ENCODE measurements at regions not wholly inside any gene's neighbourhood (a gene's known extent, or its start where the extent isn't known, plus 50 kb on each side); places are given as distances from the start of the nearest gene placed in this dataset.

DNA sequence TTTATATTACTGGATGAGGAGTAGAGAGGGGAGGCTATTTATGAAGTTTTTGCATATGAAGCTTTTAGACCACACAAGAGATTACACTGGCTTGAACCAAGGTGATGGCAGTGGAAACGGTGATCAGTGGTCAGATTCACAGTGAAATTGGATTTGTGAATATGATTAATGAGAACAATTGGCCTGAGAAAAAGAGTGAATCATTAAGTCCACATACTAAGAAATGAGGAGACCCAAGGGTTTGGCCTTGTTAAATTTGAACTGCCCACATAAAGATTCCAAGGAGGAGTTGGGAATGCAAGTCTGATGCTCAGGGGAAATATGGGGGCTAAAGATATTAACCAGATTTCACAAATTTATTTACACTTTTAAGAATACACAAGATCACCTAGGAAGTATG is 155.3 kb upstream of the ADGRL3 start:
- TF ChIP-seq EZH2 (IDR thresholded peaks at IDR 0.05; ENCODE audit: low read depth, unreplicated experiment) (no peak), EZH2phosphoT487 (IDR thresholded peaks at IDR 0.05; ENCODE audit: unreplicated experiment) (no peak), POLR2AphosphoS5 (IDR thresholded peaks at IDR 0.05; ENCODE audit: low read depth) (no peak)
- TF ChIP-seq, protein P1, sequence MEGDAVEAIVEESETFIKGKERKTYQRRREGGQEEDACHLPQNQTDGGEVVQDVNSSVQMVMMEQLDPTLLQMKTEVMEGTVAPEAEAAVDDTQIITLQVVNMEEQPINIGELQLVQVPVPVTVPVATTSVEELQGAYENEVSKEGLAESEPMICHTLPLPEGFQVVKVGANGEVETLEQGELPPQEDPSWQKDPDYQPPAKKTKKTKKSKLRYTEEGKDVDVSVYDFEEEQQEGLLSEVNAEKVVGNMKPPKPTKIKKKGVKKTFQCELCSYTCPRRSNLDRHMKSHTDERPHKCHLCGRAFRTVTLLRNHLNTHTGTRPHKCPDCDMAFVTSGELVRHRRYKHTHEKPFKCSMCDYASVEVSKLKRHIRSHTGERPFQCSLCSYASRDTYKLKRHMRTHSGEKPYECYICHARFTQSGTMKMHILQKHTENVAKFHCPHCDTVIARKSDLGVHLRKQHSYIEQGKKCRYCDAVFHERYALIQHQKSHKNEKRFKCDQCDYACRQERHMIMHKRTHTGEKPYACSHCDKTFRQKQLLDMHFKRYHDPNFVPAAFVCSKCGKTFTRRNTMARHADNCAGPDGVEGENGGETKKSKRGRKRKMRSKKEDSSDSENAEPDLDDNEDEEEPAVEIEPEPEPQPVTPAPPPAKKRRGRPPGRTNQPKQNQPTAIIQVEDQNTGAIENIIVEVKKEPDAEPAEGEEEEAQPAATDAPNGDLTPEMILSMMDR (conservative IDR thresholded peaks at IDR 0.05; ENCODE audit: low read depth in 2 of 2), result no peak
